CD4-positive, CD25-positive, alpha-beta regulatory T cell (primary cell): ENCODE measurements at regions not wholly inside any gene's neighbourhood (a gene's known extent, or its start where the extent isn't known, plus 50 kb on each side); places are given as distances from the start of the nearest gene placed in this dataset.

ENCODE experiments used
- ATAC-seq, 2 donors: fragments of 150-1000 bp; cut with Tn5 transposase; one replicate each; pipeline ENCODE4 v1.10.0; 2021; ENCODE audit warnings: low read depth in 2 of 2, moderate number of reproducible peaks in 2 of 2, moderate library complexity in 1 of 2
- DNase-seq, 3 donors: peaks; one replicate each; pipeline versions ENCODE4 v3.0.0 to v3.0.0-alpha.2; 2012 to 2022; ENCODE audit warnings: mixed read lengths in 1 of 3
- H3K27ac ChIP-seq: one replicate; pipeline ENCODE4 v1.7.0; 2013; ENCODE audit warnings: mild to moderate bottlenecking, low read length; ENCODE audit not compliant: insufficient read depth, poor library complexity, severe bottlenecking
- H3K27me3 ChIP-seq: one replicate; pipeline ENCODE4 v1.7.0; 2013; ENCODE audit warnings: low read length; ENCODE audit not compliant: control insufficient read depth, insufficient read depth
- H3K36me3 ChIP-seq: one replicate; pipeline ENCODE4 v1.7.0; 2013; ENCODE audit warnings: mild to moderate bottlenecking, low read length, moderate library complexity; ENCODE audit not compliant: control insufficient read depth, insufficient read depth
- H3K4me1 ChIP-seq: 2 replicates; pipeline ENCODE4 v1.7.0; 2013; ENCODE audit warnings: mild to moderate bottlenecking, low read length; ENCODE audit not compliant: insufficient read depth, control insufficient read depth, poor library complexity, severe bottlenecking
- H3K4me3 ChIP-seq: one replicate; pipeline ENCODE4 v1.7.0; 2013; ENCODE audit warnings: low read depth, mild to moderate bottlenecking, low read length, moderate library complexity
- H3K9me3 ChIP-seq, 2 experiments: 1 replicate in 1 of 2; 2 replicates in 1 of 2; pipeline ENCODE4 v1.7.0; 2013; ENCODE audit warnings: low read length in 2 of 2, mild to moderate bottlenecking in 1 of 2, moderate library complexity in 1 of 2; ENCODE audit not compliant: control insufficient read depth in 2 of 2
- H3K27ac Mint-ChIP-seq, 3 donors: one replicate each; pipeline ENCODE4 v1.8.0; 2020 to 2022; ENCODE audit warnings: mild to moderate bottlenecking in 3 of 3, mixed read lengths in 3 of 3, moderate library complexity in 2 of 3
- H3K27me3 Mint-ChIP-seq: one replicate; pipeline ENCODE4 v1.8.0; 2022; ENCODE audit warnings: mild to moderate bottlenecking, mixed read lengths
- H3K36me3 Mint-ChIP-seq: one replicate; pipeline ENCODE4 v1.8.0; 2020; ENCODE audit warnings: mixed read lengths
- H3K4me1 Mint-ChIP-seq, 4 donors: one replicate each; pipeline ENCODE4 v1.8.0; 2020 to 2022; ENCODE audit warnings: mixed read lengths in 4 of 4, mild to moderate bottlenecking in 1 of 4
- H3K4me3 Mint-ChIP-seq, 4 donors: one replicate each; pipeline ENCODE4 v1.8.0; 2020 to 2022; ENCODE audit warnings: mild to moderate bottlenecking in 4 of 4, mixed read lengths in 4 of 4, moderate library complexity in 3 of 4
- H3K9me3 Mint-ChIP-seq, 7 donors: one replicate each; pipeline ENCODE4 v1.8.0; 2020 to 2022; ENCODE audit warnings: mixed read lengths in 7 of 7, mild to moderate bottlenecking in 3 of 7, moderate library complexity in 2 of 7

DNA sequence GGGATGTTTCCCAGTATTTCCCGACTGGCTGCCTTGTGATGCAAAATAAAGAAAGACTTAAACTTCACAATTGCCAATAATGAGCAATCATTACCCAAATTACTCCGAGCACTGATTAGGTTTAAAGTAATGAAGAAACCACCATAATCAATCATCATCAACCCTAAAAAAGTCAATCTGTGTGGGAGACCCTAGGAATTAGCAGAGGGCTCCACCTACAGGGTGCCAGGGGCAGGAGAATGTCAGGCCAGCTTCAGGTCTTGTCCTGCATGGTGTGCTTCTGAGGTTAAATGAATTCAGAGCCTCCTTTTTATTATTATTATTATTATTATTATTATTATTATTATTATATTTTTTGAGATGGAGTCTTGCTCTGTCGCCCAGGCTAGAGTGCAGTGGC is 478.0 kb upstream of the ARRDC4 start:
- no peak overlapping the region for H3K27ac ChIP-seq
- Mint-ChIP-seq H3K9me3 (peaks cover 2 to 12% (median 8%) of the 10 kb centered on the region in 7 donors), H3K4me3 (no peak overlapping the region), H3K4me1 (no peaks in the 10 kb centered on the region), H3K36me3 (no peaks in the 10 kb centered on the region), H3K27me3 (no peaks in the 10 kb centered on the region), H3K27ac (no peak overlapping the region)
- H3K4me1 ChIP-seq: no peaks in the 10 kb centered on the region
- DNase-seq (no peak), ATAC-seq (no peak)
- H3K4me3 ChIP-seq: no peak overlapping the region
- H3K27me3 ChIP-seq: no peaks in the 10 kb centered on the region
- H3K36me3 ChIP-seq: no peaks in the 10 kb centered on the region
- peaks cover 0 to 3% of the 10 kb centered on the region in 2 experiments for H3K9me3 ChIP-seq

DNA sequence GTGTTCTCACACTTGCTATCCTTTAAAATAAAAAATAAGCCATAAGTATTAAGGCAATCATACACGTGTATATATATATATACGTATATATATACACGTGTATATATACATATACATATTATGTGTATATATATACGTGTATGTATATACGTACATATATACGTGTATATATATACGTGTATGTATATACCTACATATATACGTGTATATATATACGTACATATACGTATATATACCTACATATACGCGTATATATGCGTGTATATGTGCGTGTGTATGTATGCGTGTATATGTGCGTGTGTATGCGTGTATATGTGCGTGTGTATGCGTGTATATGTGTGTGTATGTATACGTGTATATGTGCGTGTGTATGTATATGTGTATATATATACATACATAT is 477.3 kb upstream of the ARRDC4 start:
- peaks cover 2 to 12% (median 8%) of the 10 kb centered on the region in 7 donors for H3K9me3 Mint-ChIP-seq
- no peak overlapping the region for H3K4me3 Mint-ChIP-seq
- no peaks in the 10 kb centered on the region for H3K4me1 Mint-ChIP-seq
- no peak overlapping the region for H3K27ac ChIP-seq
- H3K27me3 ChIP-seq: no peaks in the 10 kb centered on the region
- no peak overlapping the region for H3K27ac Mint-ChIP-seq
- H3K27me3 Mint-ChIP-seq: no peaks in the 10 kb centered on the region
- H3K36me3 Mint-ChIP-seq: no peaks in the 10 kb centered on the region
- peaks cover 0 to 3% of the 10 kb centered on the region in 2 experiments for H3K9me3 ChIP-seq
- DNase-seq (no peak), ATAC-seq (no peak)
- H3K4me1 ChIP-seq: no peaks in the 10 kb centered on the region
- H3K36me3 ChIP-seq: no peaks in the 10 kb centered on the region
- no peak overlapping the region for H3K4me3 ChIP-seq

DNA sequence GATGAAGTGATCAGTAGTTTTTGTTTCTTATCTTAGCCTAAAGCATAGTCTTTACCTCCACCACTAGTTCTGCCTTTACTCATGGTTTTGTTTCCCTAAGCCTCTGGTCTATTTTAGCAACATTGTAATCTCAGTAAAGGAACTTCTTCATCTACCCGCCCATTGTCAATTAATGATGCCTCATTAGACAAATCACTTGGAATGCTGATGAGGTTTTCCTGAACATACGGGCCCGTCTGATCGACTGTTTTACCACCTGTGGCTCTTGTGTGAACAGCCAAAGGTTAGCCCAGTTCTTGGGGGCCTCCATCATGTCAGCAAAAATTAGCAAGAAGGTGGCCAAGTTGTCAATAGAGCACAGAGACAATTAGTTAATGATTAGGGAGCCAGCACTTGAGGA is 470.1 kb upstream of the ARRDC4 start:
- ATAC-seq: no peak
- no peak overlapping the region for H3K27ac ChIP-seq
- DNase-seq: no peak
- Mint-ChIP-seq H3K4me3 (no peak overlapping the region), H3K9me3 (peaks cover 0 to 13% (median 5%) of the 10 kb centered on the region in 7 donors), H3K27ac (no peak overlapping the region), H3K36me3 (no peaks in the 10 kb centered on the region), H3K27me3 (no peaks in the 10 kb centered on the region), H3K4me1 (no peaks in the 10 kb centered on the region)
- H3K27me3 ChIP-seq: no peaks in the 10 kb centered on the region
- H3K36me3 ChIP-seq: no peaks in the 10 kb centered on the region
- H3K4me3 ChIP-seq: no peak overlapping the region
- no peaks in the 10 kb centered on the region for H3K9me3 ChIP-seq
- H3K4me1 ChIP-seq: no peaks in the 10 kb centered on the region

DNA sequence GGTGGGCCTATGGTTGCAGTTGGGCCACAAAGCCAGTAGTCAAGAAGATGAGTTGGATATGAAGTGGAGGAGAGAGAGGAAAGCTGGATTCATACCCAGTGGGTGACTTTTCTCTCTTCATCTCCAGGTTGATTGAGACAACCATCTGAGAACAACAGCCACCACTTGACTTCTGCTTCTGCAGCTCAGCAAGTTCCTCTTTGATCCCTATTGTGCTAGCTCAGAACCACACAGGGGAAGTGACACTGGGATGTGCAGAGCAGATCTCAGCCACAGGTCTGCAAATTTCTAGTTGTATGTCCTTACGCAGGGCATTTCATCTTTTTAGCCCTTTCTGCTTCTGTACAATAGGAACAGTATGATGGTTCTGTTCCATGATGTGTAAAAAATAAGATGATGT is 459.2 kb upstream of the ARRDC4 start:
- H3K36me3 Mint-ChIP-seq: no peaks in the 10 kb centered on the region
- no peaks in the 10 kb centered on the region for H3K4me1 Mint-ChIP-seq
- no peak overlapping the region for H3K4me3 ChIP-seq
- no peaks in the 10 kb centered on the region for H3K27me3 ChIP-seq
- H3K27me3 Mint-ChIP-seq: no peaks in the 10 kb centered on the region
- H3K9me3 Mint-ChIP-seq: peaks cover 5 to 18% (median 9%) of the 10 kb centered on the region in 7 donors
- no peak overlapping the region for H3K27ac ChIP-seq
- H3K4me1 ChIP-seq: no peaks in the 10 kb centered on the region
- no peak overlapping the region for H3K27ac Mint-ChIP-seq
- no peak for ATAC-seq
- DNase-seq: no peak
- H3K9me3 ChIP-seq: no peaks in the 10 kb centered on the region
- no peak overlapping the region for H3K4me3 Mint-ChIP-seq
- H3K36me3 ChIP-seq: no peaks in the 10 kb centered on the region

DNA sequence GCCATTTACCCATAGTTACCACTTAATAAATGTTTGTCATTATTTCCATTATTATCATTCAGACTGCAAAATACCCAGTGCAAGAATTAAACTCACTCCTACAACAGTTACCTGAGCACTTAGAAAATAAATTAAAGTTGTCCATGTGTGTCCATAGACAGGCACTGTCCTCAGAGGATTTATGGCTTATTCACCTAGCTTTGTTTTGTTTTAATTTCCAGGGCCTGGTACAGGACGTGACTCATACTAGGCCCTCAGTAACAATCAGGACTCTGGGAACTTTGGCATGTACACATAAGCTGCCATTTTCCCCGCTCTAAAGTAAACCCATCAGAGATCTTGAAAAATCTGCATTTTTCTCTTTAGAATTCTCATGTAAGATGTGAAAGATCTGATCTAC is 458.5 kb upstream of the ARRDC4 start:
- H3K27me3 ChIP-seq: no peaks in the 10 kb centered on the region
- Mint-ChIP-seq H3K4me1 (no peaks in the 10 kb centered on the region), H3K27ac (no peak overlapping the region), H3K27me3 (no peaks in the 10 kb centered on the region), H3K36me3 (no peaks in the 10 kb centered on the region), H3K9me3 (peaks cover 6 to 18% (median 9%) of the 10 kb centered on the region in 7 donors), H3K4me3 (no peak overlapping the region)
- no peaks in the 10 kb centered on the region for H3K36me3 ChIP-seq
- H3K4me3 ChIP-seq: no peak overlapping the region
- DNase-seq: no peak
- no peaks in the 10 kb centered on the region for H3K9me3 ChIP-seq
- ATAC-seq: no peak
- no peaks in the 10 kb centered on the region for H3K4me1 ChIP-seq
- H3K27ac ChIP-seq: no peak overlapping the region

DNA sequence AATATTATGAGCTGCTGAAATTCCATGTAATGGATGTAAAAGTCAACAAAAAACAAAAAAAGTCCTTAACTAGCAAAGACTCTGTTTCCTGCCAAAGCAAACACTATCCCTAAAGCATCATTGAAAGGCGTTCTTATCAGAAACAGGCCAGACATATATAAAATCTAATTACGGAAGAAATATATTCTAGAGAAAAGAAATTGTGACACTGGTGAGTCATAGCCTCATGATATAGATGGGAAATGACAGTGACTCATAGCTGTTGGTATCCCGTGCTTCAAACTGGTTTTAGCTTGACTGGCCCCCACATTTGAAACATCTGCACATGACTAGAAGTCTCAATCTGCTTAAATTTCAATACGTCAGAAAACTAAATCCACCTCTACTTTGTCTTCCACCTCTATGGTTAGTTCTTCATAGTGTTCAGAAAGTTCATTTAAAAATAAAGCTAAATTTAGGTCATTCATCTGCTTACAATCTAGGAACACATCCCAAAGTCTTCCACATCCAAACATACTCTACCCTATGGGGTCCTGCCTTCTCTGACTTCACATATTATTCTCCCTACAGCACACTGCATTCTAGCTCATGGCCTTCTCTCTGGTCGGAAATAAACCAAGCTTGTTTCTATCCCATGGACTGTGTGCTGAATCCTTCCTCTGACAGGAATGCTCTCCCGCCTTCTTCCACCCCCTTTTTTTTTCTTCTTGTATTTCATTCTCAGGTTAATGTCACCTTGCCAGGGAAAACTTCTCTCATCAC is 456.3 kb upstream of the ARRDC4 start:
- Mint-ChIP-seq H3K27me3 (no peaks in the 10 kb centered on the region), H3K4me1 (no peaks in the 10 kb centered on the region), H3K27ac (no peak overlapping the region), H3K9me3 (peaks cover 5 to 18% (median 9%) of the 10 kb centered on the region in 7 donors), H3K4me3 (no peak overlapping the region), H3K36me3 (no peaks in the 10 kb centered on the region)
- no peak overlapping the region for H3K27ac ChIP-seq
- no peak for ATAC-seq
- H3K36me3 ChIP-seq: no peaks in the 10 kb centered on the region
- no peaks in the 10 kb centered on the region for H3K4me1 ChIP-seq
- no peaks in the 10 kb centered on the region for H3K9me3 ChIP-seq
- H3K27me3 ChIP-seq: no peaks in the 10 kb centered on the region
- H3K4me3 ChIP-seq: no peak overlapping the region
- no peak for DNase-seq

DNA sequence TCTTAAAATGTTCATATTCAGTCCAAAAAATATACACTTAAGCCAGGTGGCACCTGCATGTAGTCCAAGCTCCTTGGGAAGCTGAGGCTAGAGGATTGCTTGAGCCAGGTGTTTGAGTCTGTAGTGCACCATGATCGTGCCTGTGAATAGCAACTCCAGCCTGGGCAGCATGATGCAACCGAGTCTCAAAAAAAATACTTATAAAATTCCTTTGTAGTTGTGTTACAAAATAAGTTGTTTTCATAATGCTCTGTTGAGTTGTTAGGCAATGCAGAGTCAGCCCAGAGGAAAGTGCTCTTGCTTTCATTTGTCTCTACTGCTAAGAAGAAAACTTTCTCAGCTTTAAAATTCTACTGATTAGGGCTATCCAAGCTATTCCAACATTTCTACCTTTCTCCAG is 442.8 kb upstream of the ARRDC4 start:
- H3K36me3 ChIP-seq: no peaks in the 10 kb centered on the region
- Mint-ChIP-seq H3K4me1 (no peaks in the 10 kb centered on the region), H3K4me3 (no peak overlapping the region), H3K27ac (no peak overlapping the region), H3K27me3 (no peaks in the 10 kb centered on the region), H3K9me3 (peaks cover 0 to 13% (median 6%) of the 10 kb centered on the region in 7 donors), H3K36me3 (no peaks in the 10 kb centered on the region)
- ATAC-seq (no peak), DNase-seq (no peak)
- peaks cover 0 to 2% of the 10 kb centered on the region in 2 experiments for H3K9me3 ChIP-seq
- no peaks in the 10 kb centered on the region for H3K27me3 ChIP-seq
- H3K4me1 ChIP-seq: no peaks in the 10 kb centered on the region
- H3K4me3 ChIP-seq: no peak overlapping the region
- no peak overlapping the region for H3K27ac ChIP-seq

DNA sequence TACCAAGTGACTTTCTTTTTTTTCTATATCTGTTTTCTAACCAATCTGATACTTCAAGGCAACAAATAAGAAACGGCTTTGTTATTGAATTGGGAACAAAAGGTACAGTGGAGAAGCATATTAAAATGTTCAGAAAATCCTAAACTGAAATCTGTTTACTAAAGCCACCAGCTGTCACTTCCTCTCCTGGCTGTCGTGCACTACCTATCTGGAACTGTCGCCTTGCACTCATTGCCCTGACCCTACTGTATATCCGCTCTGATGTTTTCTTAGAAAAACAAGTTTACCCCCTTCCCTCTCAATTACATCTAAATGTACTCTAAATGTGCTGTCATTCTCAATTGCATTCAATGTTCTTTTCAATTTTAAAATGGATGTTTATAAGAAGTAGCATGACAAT is 439.8 kb upstream of the ARRDC4 start:
- H3K9me3 Mint-ChIP-seq: peaks cover 2 to 6% (median 5%) of the 10 kb centered on the region in 7 donors
- H3K27me3 Mint-ChIP-seq: no peaks in the 10 kb centered on the region
- Histone ChIP-seq H3K4me1 (no peaks in the 10 kb centered on the region), H3K27me3 (no peaks in the 10 kb centered on the region), H3K4me3 (no peak overlapping the region), H3K9me3 (peaks cover 0 to 3% of the 10 kb centered on the region in 2 experiments), H3K36me3 (no peaks in the 10 kb centered on the region), H3K27ac (no peak overlapping the region)
- no peaks in the 10 kb centered on the region for H3K36me3 Mint-ChIP-seq
- H3K4me1 Mint-ChIP-seq: no peaks in the 10 kb centered on the region
- ATAC-seq: no peak
- no peak overlapping the region for H3K4me3 Mint-ChIP-seq
- H3K27ac Mint-ChIP-seq: no peak overlapping the region
- DNase-seq: no peak
